A549 (cell line): ENCODE measurements at regions not wholly inside any gene's neighbourhood (a gene's known extent, or its start where the extent isn't known, plus 50 kb on each side); places are given as distances from the start of the nearest gene placed in this dataset.

Source experiments
- ATAC-seq, 2 experiments: fragments of 200-7000 bp in 1 of 2; fragments of >200 bp in 1 of 2; cut with Nextera tagmentation in 1 of 2; cut with Tn5 transposase in 1 of 2; 3 replicates each; pipeline versions ENCODE4 v1.8.0 to v1.9.1; 2018 to 2020; ENCODE audit warnings: mild to moderate bottlenecking in 1 of 2, moderate library complexity in 1 of 2
- CTCF ChIA-PET: fragments of 300-600 bp; sonication (Branson Sonifier 250); formaldehyde crosslinking; extraction: SDS; loops from one replicate; lab custom pipeline; 2021; ENCODE audit warnings: antibody characterized with exemption, inconsistent platforms; lab: Yijun Ruan, JAX
- POLR2A ChIA-PET: fragments of 350-600 bp; formaldehyde crosslinking; extraction: SDS; loops from one replicate; lab custom pipeline; 2021; ENCODE audit warnings: antibody characterized with exemption, inconsistent platforms; lab: Yijun Ruan, JAX
- DNase-seq, 2 experiments: peaks; one replicate each; pipeline versions ENCODE4 v3.0.0 to v3.0.0-alpha.2; 2011 to 2016; ENCODE audit warnings: low read depth in 1 of 2, low spot score in 1 of 2
- FAIRE-seq: peaks from 2 replicates; lab custom pipeline; 2011; peaks lifted over from hg19 to GRCh38; lab: Jason Lieb, UNC
- H3K27ac ChIP-seq, 2 experiments: fragments of >200 bp; sonication (Bioruptor Twin); formaldehyde crosslinking; 3 replicates each; pipeline ENCODE4 v1.5.1; 2016 to 2017
- H3K4me1 ChIP-seq: fragments of >200 bp; sonication (Bioruptor Twin); formaldehyde crosslinking; 3 replicates; pipeline ENCODE4 v1.6.1; 2016
- H3K4me2 ChIP-seq: fragments of >200 bp; sonication (Bioruptor Twin); formaldehyde crosslinking; 3 replicates; pipeline ENCODE4 v1.6.1; 2016
- H3K4me3 ChIP-seq: fragments of >200 bp; sonication (Bioruptor Twin); formaldehyde crosslinking; 3 replicates; pipeline ENCODE4 v1.5.1; 2016
- H3K9me3 ChIP-seq: fragments of >200 bp; sonication (Bioruptor Twin); formaldehyde crosslinking; 3 replicates; pipeline ENCODE4 v1.6.1; 2016
- BHLHE40 ChIP-seq: IDR thresholded peaks from 2 replicates; pipeline ENCODE4 v1.6.1; 2012; ENCODE audit warnings: low read depth, low read length, inconsistent platforms
- CBX8 ChIP-seq: fragments of 200-600 bp; sonication (generic); IDR thresholded peaks from 2 replicates; pipeline ENCODE4 v1.6.1; 2016
- E2F6 ChIP-seq: IDR thresholded peaks from 2 replicates; pipeline ENCODE4 v1.6.1; 2012; ENCODE audit warnings: low read depth, borderline replicate concordance
- EHF ChIP-seq: fragments of 250-450 bp; sonication (Bioruptor Pico); IDR thresholded peaks from 2 replicates; pipeline ENCODE4 v1.5.0; 2020; ENCODE audit warnings: mild to moderate bottlenecking
- ESRRA ChIP-seq: fragments of 150-350 bp; IDR thresholded peaks from 2 replicates; pipeline ENCODE4 v1.6.1; 2014; ENCODE audit warnings: mild to moderate bottlenecking, low read length, borderline replicate concordance
- FOSB ChIP-seq: fragments of 250-450 bp; sonication (Bioruptor Pico); IDR thresholded peaks from 2 replicates; pipeline ENCODE4 v1.5.0; 2020; ENCODE audit warnings: mild to moderate bottlenecking, moderate library complexity
- FOSL2 ChIP-seq, 2 experiments: fragments of 450-650 bp in 1 of 2; fragments of >200 bp in 1 of 2; sonication (Bioruptor Twin) in 1 of 2; formaldehyde crosslinking; IDR thresholded peaks; 2 replicates each; pipeline versions ENCODE4 v1.5.0 to v1.6.1; 2016 to 2020; ENCODE audit warnings: mild to moderate bottlenecking in 1 of 2, moderate library complexity in 1 of 2
- FOXS1 ChIP-seq: fragments of 250-450 bp; sonication (Bioruptor Pico); IDR thresholded peaks from 2 replicates; pipeline ENCODE4 v1.5.0; 2020; ENCODE audit warnings: mild to moderate bottlenecking, moderate library complexity
- GATA3 ChIP-seq: IDR thresholded peaks from 2 replicates; pipeline ENCODE4 v1.6.1; 2012; ENCODE audit warnings: borderline replicate concordance
- HEYL ChIP-seq: fragments of 250-450 bp; sonication (Bioruptor Pico); IDR thresholded peaks from 2 replicates; pipeline ENCODE4 v1.8.0; 2021; ENCODE audit warnings: mild to moderate bottlenecking, moderate library complexity
- HOXB13 ChIP-seq: fragments of 250-450 bp; sonication (Bioruptor Pico); IDR thresholded peaks from 2 replicates; pipeline ENCODE4 v1.5.0; 2020; ENCODE audit warnings: low read depth, mild to moderate bottlenecking, moderate library complexity
- JUN ChIP-seq, 2 experiments: fragments of >200 bp; sonication (Bioruptor Twin); formaldehyde crosslinking; IDR thresholded peaks; 2 replicates in 1 of 2; 3 replicates in 1 of 2; pipeline ENCODE4 v1.6.1; 2016 to 2017
- JUNB ChIP-seq: fragments of >200 bp; sonication (Bioruptor Twin); formaldehyde crosslinking; IDR thresholded peaks from 2 replicates; pipeline ENCODE4 v1.6.1; 2016
- MAFK ChIP-seq: fragments of 450-650 bp; IDR thresholded peaks from 2 replicates; pipeline ENCODE4 v1.6.1; 2014; ENCODE audit not compliant: partially characterized antibody
- NFE2L2 ChIP-seq: fragments of 150-350 bp; conservative IDR thresholded peaks from 2 replicates; pipeline ENCODE4 v1.6.1; 2014; ENCODE audit warnings: low read length
- NR3C1 ChIP-seq: fragments of >200 bp; sonication (Bioruptor Twin); formaldehyde crosslinking; IDR thresholded peaks from 3 replicates; pipeline ENCODE4 v1.6.1; 2017
- POLR2A ChIP-seq: IDR thresholded peaks from 2 replicates; pipeline ENCODE4 v1.6.1; 2012; ENCODE audit warnings: mild to moderate bottlenecking, low read length
- RAD21 ChIP-seq, 2 experiments: fragments of >200 bp in 1 of 2; sonication (Bioruptor Twin) in 1 of 2; formaldehyde crosslinking in 1 of 2; IDR thresholded peaks in 1 of 2; conservative IDR thresholded peaks in 1 of 2; 2 replicates in 1 of 2; 3 replicates in 1 of 2; pipeline ENCODE4 v1.6.1; 2012 to 2018; ENCODE audit warnings: inconsistent platforms in 1 of 2
- REST ChIP-seq: fragments of 200-600 bp; sonication (generic); IDR thresholded peaks from 2 replicates; pipeline ENCODE4 v1.6.1; 2016; ENCODE audit warnings: antibody characterized with exemption, mild to moderate bottlenecking, moderate library complexity
- ZC3H11A ChIP-seq: fragments of 450-650 bp; IDR thresholded peaks from 2 replicates; pipeline ENCODE4 v1.6.1; 2014; ENCODE audit warnings: antibody characterized with exemption, mild to moderate bottlenecking
- ZFP36 ChIP-seq: fragments of 450-650 bp; IDR thresholded peaks from 2 replicates; pipeline ENCODE4 v1.6.1; 2014; ENCODE audit warnings: borderline replicate concordance; ENCODE audit not compliant: partially characterized antibody
- ZNF302 ChIP-seq: fragments of 250-450 bp; sonication (Bioruptor Pico); IDR thresholded peaks from 2 replicates; pipeline ENCODE4 v1.9.0; 2021; ENCODE audit warnings: inconsistent platforms, mild to moderate bottlenecking, moderate library complexity
- WGBS: methylation state at CpG from one replicate; pipeline ENCODE4 v1.1.6; 2017; ENCODE audit errors: missing lambda C conversion rate; 5-methylcytosine and 5-hydroxymethylcytosine counted together
- TF ChIP-seq, protein P1 (sequence below): IDR thresholded peaks from 2 replicates; pipeline ENCODE4 v1.6.1; 2012
- TF ChIP-seq, protein P2 (sequence below): IDR thresholded peaks from 2 replicates; pipeline ENCODE4 v1.6.1; 2012
- TF ChIP-seq, protein P3 (sequence below): fragments of >200 bp; sonication (Bioruptor Twin); formaldehyde crosslinking; IDR thresholded peaks from 3 replicates; pipeline ENCODE4 v1.5.1; 2016

- Histone ChIP-seq H3K4me3 (no peak overlapping the region), H3K4me2 (no peak overlapping the region), H3K9me3 (no peaks in the 10 kb centered on the region), H3K4me1 (no peaks in the 10 kb centered on the region), H3K27ac (no peak overlapping the region)
- FAIRE-seq (no peak), DNase-seq (no peak), ATAC-seq (no peak)
- POLR2A ChIA-PET: no interaction called here
- TF ChIP-seq ZC3H11A: no peak
- no peak for TF ChIP-seq HOXB13 (CRISPR knock-in tag)
- TF ChIP-seq FOSB (CRISPR knock-in tag): no peak
- TF ChIP-seq NR3C1: no peak
- no peak for TF ChIP-seq RAD21 (conservative IDR thresholded peaks at IDR 0.05 in 1 of 2, IDR thresholded peaks at IDR 0.05 in 1 of 2)
- no peak for TF ChIP-seq FOSL2 (IDR thresholded peaks at IDR 0.05)
- no peak for TF ChIP-seq FOSL2 (CRISPR knock-in tag; IDR thresholded peaks at IDR 0.05)
- TF ChIP-seq CBX8: no peak
- no peak for TF ChIP-seq JUN (IDR thresholded peaks at IDR 0.05)
- TF ChIP-seq POLR2A: no peak
- TF ChIP-seq, protein P1, sequence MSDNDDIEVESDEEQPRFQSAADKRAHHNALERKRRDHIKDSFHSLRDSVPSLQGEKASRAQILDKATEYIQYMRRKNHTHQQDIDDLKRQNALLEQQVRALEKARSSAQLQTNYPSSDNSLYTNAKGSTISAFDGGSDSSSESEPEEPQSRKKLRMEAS: no peak
- no peak for TF ChIP-seq GATA3
- CTCF ChIA-PET: no interaction called here
- WGBS: 37% methylated on average over 22 of the region's 22 CpGs
Measured at GRCh38 chr5:2254880-2255750, 372.4 kb upstream of the IRX4 start.

- DNase-seq (no peak), FAIRE-seq (no peak), ATAC-seq (no peak)
- 2% methylated on average over 3 of the region's 3 CpGs for WGBS
- no peaks in the 10 kb centered on the region for H3K9me3 ChIP-seq
- ChIA-PET POLR2A (no interaction called here), CTCF (no interaction called here)
- no peak overlapping the region for H3K4me2 ChIP-seq
- no peak overlapping the region for H3K27ac ChIP-seq
- H3K4me3 ChIP-seq: no peak overlapping the region
- H3K4me1 ChIP-seq: no peaks in the 10 kb centered on the region
- TF ChIP-seq E2F6 (no peak), FOSL2 (IDR thresholded peaks at IDR 0.05) (no peak), FOSL2 (CRISPR knock-in tag; IDR thresholded peaks at IDR 0.05) (no peak), HEYL (no peak), MAFK (no peak), EHF (CRISPR knock-in tag) (no peak), ESRRA (no peak), ZNF302 (CRISPR knock-in tag) (no peak), FOXS1 (CRISPR knock-in tag) (no peak)
- TF ChIP-seq, protein P2, sequence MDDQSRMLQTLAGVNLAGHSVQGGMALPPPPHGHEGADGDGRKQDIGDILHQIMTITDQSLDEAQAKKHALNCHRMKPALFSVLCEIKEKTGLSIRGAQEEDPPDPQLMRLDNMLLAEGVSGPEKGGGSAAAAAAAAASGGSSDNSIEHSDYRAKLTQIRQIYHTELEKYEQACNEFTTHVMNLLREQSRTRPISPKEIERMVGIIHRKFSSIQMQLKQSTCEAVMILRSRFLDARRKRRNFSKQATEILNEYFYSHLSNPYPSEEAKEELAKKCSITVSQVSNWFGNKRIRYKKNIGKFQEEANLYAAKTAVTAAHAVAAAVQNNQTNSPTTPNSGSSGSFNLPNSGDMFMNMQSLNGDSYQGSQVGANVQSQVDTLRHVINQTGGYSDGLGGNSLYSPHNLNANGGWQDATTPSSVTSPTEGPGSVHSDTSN: no peak
Measured at GRCh38 chr5:2254406-2254805, 371.7 kb upstream of the IRX4 start.

GRCh38 chr5:2253040-2253975, 370.6 kb upstream of the IRX4 start:
- DNase-seq (no peak), ATAC-seq (no peak), FAIRE-seq (no peak)
- CTCF ChIA-PET: no interaction called here
- Histone ChIP-seq H3K9me3 (no peaks in the 10 kb centered on the region), H3K4me3 (no peak overlapping the region), H3K4me1 (no peaks in the 10 kb centered on the region), H3K27ac (no peak overlapping the region), H3K4me2 (no peak overlapping the region)
- WGBS: 34% methylated on average over 19 of the region's 19 CpGs
- POLR2A ChIA-PET: no interaction called here
- TF ChIP-seq POLR2A (no peak), FOXS1 (CRISPR knock-in tag) (no peak), HEYL (no peak), ZFP36 (no peak), MAFK (no peak), REST (no peak), BHLHE40 (no peak), JUNB (no peak), NFE2L2 (no peak)
- TF ChIP-seq, protein P3, sequence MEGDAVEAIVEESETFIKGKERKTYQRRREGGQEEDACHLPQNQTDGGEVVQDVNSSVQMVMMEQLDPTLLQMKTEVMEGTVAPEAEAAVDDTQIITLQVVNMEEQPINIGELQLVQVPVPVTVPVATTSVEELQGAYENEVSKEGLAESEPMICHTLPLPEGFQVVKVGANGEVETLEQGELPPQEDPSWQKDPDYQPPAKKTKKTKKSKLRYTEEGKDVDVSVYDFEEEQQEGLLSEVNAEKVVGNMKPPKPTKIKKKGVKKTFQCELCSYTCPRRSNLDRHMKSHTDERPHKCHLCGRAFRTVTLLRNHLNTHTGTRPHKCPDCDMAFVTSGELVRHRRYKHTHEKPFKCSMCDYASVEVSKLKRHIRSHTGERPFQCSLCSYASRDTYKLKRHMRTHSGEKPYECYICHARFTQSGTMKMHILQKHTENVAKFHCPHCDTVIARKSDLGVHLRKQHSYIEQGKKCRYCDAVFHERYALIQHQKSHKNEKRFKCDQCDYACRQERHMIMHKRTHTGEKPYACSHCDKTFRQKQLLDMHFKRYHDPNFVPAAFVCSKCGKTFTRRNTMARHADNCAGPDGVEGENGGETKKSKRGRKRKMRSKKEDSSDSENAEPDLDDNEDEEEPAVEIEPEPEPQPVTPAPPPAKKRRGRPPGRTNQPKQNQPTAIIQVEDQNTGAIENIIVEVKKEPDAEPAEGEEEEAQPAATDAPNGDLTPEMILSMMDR: no peak
